NB4 (cell line): ENCODE measurements at regions not wholly inside any gene's neighbourhood (a gene's known extent, or its start where the extent isn't known, plus 50 kb on each side); places are given as distances from the start of the nearest gene placed in this dataset.
"Not testable (repeated sequence)": the region's sequence is repeated elsewhere in the genome, so short reads cannot be mapped to it uniquely, and the experiment has no call there.

Experiments
- POLR2A ChIP-seq: IDR thresholded peaks from 2 replicates; pipeline ENCODE4 v1.6.1; 2011; ENCODE audit warnings: mild to moderate bottlenecking; ENCODE audit not compliant: insufficient read length; ENCODE audit errors: extremely low read depth
- TF ChIP-seq, protein P1 (sequence below): IDR thresholded peaks from one replicate; pipeline ENCODE4 v1.5.1; 2012; ENCODE audit warnings: low read depth, low read length

GRCh38 chr14:104482017-104482416 is 97.5 kb upstream of the C14orf180 start:
- not testable (repeated sequence) for TF ChIP-seq POLR2A
- TF ChIP-seq, protein P1, sequence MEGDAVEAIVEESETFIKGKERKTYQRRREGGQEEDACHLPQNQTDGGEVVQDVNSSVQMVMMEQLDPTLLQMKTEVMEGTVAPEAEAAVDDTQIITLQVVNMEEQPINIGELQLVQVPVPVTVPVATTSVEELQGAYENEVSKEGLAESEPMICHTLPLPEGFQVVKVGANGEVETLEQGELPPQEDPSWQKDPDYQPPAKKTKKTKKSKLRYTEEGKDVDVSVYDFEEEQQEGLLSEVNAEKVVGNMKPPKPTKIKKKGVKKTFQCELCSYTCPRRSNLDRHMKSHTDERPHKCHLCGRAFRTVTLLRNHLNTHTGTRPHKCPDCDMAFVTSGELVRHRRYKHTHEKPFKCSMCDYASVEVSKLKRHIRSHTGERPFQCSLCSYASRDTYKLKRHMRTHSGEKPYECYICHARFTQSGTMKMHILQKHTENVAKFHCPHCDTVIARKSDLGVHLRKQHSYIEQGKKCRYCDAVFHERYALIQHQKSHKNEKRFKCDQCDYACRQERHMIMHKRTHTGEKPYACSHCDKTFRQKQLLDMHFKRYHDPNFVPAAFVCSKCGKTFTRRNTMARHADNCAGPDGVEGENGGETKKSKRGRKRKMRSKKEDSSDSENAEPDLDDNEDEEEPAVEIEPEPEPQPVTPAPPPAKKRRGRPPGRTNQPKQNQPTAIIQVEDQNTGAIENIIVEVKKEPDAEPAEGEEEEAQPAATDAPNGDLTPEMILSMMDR: not testable (repeated sequence)
